H9 (cell line): ENCODE measurements at regions not wholly inside any gene's neighbourhood (a gene's known extent, or its start where the extent isn't known, plus 50 kb on each side); places are given as distances from the start of the nearest gene placed in this dataset.

Experiments used
- DNase-seq: peaks from one replicate; pipeline ENCODE4 v3.0.0-alpha.2; 2017
- H2AFZ ChIP-seq: one replicate; pipeline ENCODE4 v1.6.1; 2013; ENCODE audit warnings: mild to moderate bottlenecking, low read length, control low read depth, moderate library complexity
- H2AK5ac ChIP-seq: 2 replicates; pipeline ENCODE4 v1.6.1; 2013; ENCODE audit warnings: low read length, control low read depth, mixed read lengths; ENCODE audit not compliant: insufficient read length
- H2BK120ac ChIP-seq: one replicate; pipeline ENCODE4 v1.6.1; 2013; ENCODE audit warnings: low read depth, mild to moderate bottlenecking, low read length, control low read depth, inconsistent platforms; ENCODE audit not compliant: poor library complexity, severe bottlenecking
- H2BK12ac ChIP-seq: 2 replicates; pipeline ENCODE4 v1.6.1; 2013; ENCODE audit warnings: low read length, control low read depth, mixed read lengths, low read depth; ENCODE audit not compliant: insufficient read length
- H2BK15ac ChIP-seq: 2 replicates; pipeline ENCODE4 v1.6.1; 2013; ENCODE audit warnings: low read depth, low read length, control low read depth
- H2BK20ac ChIP-seq: one replicate; pipeline ENCODE4 v1.6.1; 2013; ENCODE audit warnings: low read depth, mild to moderate bottlenecking, low read length, control low read depth, inconsistent platforms; ENCODE audit not compliant: poor library complexity, severe bottlenecking
- H2BK5ac ChIP-seq: 2 replicates; pipeline ENCODE4 v1.6.1; 2013; ENCODE audit warnings: low read length, control low read depth, mixed read lengths; ENCODE audit not compliant: insufficient read length
- H3K14ac ChIP-seq: 2 replicates; pipeline ENCODE4 v1.6.1; 2013; ENCODE audit warnings: low read length, control low read depth; ENCODE audit not compliant: insufficient read depth
- H3K18ac ChIP-seq: 2 replicates; pipeline ENCODE4 v1.6.1; 2013; ENCODE audit warnings: low read depth, mild to moderate bottlenecking, mixed read lengths, low read length, control low read depth; ENCODE audit not compliant: insufficient read length
- H3K23ac ChIP-seq: 2 replicates; pipeline ENCODE4 v1.6.1; 2013; ENCODE audit warnings: low read length, control low read depth, mixed read lengths, low read depth; ENCODE audit not compliant: insufficient read length
- H3K23me2 ChIP-seq: 2 replicates; pipeline ENCODE4 v1.6.1; 2013; ENCODE audit warnings: low read depth, mild to moderate bottlenecking, mixed read lengths, low read length, control low read depth; ENCODE audit not compliant: insufficient read length, poor library complexity, severe bottlenecking
- H3K27ac ChIP-seq: 2 replicates; pipeline ENCODE4 v1.5.1; 2013; ENCODE audit warnings: low read length, control low read depth, mixed read lengths, low read depth; ENCODE audit not compliant: insufficient read length
- H3K27me3 ChIP-seq: 2 replicates; pipeline ENCODE4 v1.6.1; 2013; ENCODE audit warnings: low read length, control low read depth, inconsistent platforms; ENCODE audit not compliant: insufficient read depth
- H3K4ac ChIP-seq: 2 replicates; pipeline ENCODE4 v1.6.1; 2013; ENCODE audit warnings: low read depth, mild to moderate bottlenecking, control low read depth, inconsistent platforms, low read length, moderate library complexity
- H3K4me1 ChIP-seq: 2 replicates; pipeline ENCODE4 v1.6.1; 2013; ENCODE audit warnings: low read length, control low read depth, inconsistent platforms; ENCODE audit not compliant: insufficient read depth
- H3K4me2 ChIP-seq: 2 replicates; pipeline ENCODE4 v1.6.1; 2013; ENCODE audit warnings: low read length, control low read depth, mixed read lengths; ENCODE audit not compliant: insufficient read length, insufficient read depth
- H3K56ac ChIP-seq: 2 replicates; pipeline ENCODE4 v1.6.1; 2013; ENCODE audit warnings: low read depth, mild to moderate bottlenecking, mixed read lengths, low read length, control low read depth; ENCODE audit not compliant: insufficient read length
- H3K79me1 ChIP-seq: 2 replicates; pipeline ENCODE4 v1.6.1; 2013; ENCODE audit warnings: low read depth, mild to moderate bottlenecking, moderate library complexity, low read length, control low read depth, inconsistent platforms; ENCODE audit not compliant: insufficient read depth, poor library complexity, severe bottlenecking
- H3K79me2 ChIP-seq: 2 replicates; pipeline ENCODE4 v1.6.1; 2013; ENCODE audit warnings: low read length, control low read depth, inconsistent platforms; ENCODE audit not compliant: insufficient read depth
- H3K9ac ChIP-seq: 2 replicates; pipeline ENCODE4 v1.6.1; 2013; ENCODE audit warnings: low read length, control low read depth, mixed read lengths; ENCODE audit not compliant: insufficient read length; ENCODE audit errors: extremely low read depth
- H3K9me3 ChIP-seq: one replicate; pipeline ENCODE4 v1.6.1; 2013; ENCODE audit warnings: low read depth, low read length, inconsistent platforms; ENCODE audit not compliant: control insufficient read depth
- H3T11ph ChIP-seq: one replicate; pipeline ENCODE4 v1.6.1; 2013; ENCODE audit warnings: mild to moderate bottlenecking, low read length, control low read depth, inconsistent platforms
- H4K20me1 ChIP-seq: one replicate; pipeline ENCODE4 v1.6.1; 2013; ENCODE audit not compliant: control insufficient read depth, insufficient read length, insufficient read depth
- H4K5ac ChIP-seq: 2 replicates; pipeline ENCODE4 v1.6.1; 2013; ENCODE audit warnings: low read depth, mild to moderate bottlenecking, mixed read lengths, low read length, control low read depth; ENCODE audit not compliant: insufficient read length
- H4K8ac ChIP-seq: replicated peaks from 2 replicates; pipeline ENCODE4 v1.6.1; 2013; ENCODE audit warnings: low read length, control low read depth, mixed read lengths, low read depth; ENCODE audit not compliant: insufficient read length
- H4K91ac ChIP-seq: 2 replicates; pipeline ENCODE4 v1.6.1; 2013; ENCODE audit warnings: low read depth, mild to moderate bottlenecking, moderate library complexity, mixed read lengths, low read length, control low read depth; ENCODE audit not compliant: insufficient read length
- H3K27ac Mint-ChIP-seq, 3 experiments: 2 replicates in 2 of 3; 3 replicates in 1 of 3; pipeline ENCODE4 v1.8.0; 2020 to 2021; ENCODE audit warnings: mixed read lengths in 3 of 3, mild to moderate bottlenecking in 1 of 3, moderate library complexity in 1 of 3
- H3K27me3 Mint-ChIP-seq: 2 replicates; pipeline ENCODE4 v1.8.0; 2021; ENCODE audit warnings: low read depth, mild to moderate bottlenecking, moderate library complexity, mixed read lengths
- H3K36me3 Mint-ChIP-seq, 3 experiments: 2 replicates in 2 of 3; 3 replicates in 1 of 3; pipeline ENCODE4 v1.8.0; 2020 to 2021; ENCODE audit warnings: low read depth in 3 of 3, mixed read lengths in 3 of 3; ENCODE audit not compliant: insufficient read depth in 1 of 3
- H3K4me1 Mint-ChIP-seq, 2 experiments: 2 replicates each; pipeline ENCODE4 v1.8.0; 2020; ENCODE audit warnings: mixed read lengths in 2 of 2
- H3K4me3 Mint-ChIP-seq, 2 experiments: 2 replicates in 1 of 2; 3 replicates in 1 of 2; pipeline ENCODE4 v1.8.0; 2020 to 2021; ENCODE audit warnings: mild to moderate bottlenecking in 2 of 2, mixed read lengths in 2 of 2, moderate library complexity in 1 of 2
- H3K9me3 Mint-ChIP-seq, 2 experiments: 2 replicates in 1 of 2; 3 replicates in 1 of 2; pipeline ENCODE4 v1.8.0; 2020; ENCODE audit warnings: mild to moderate bottlenecking in 2 of 2, mixed read lengths in 2 of 2, moderate library complexity in 1 of 2
- CTCF ChIP-seq: fragments of 200-600 bp; sonication (generic); conservative IDR thresholded peaks from 3 replicates; pipeline ENCODE4 v1.8.0; 2021; ENCODE audit warnings: antibody characterized with exemption, mild to moderate bottlenecking
- WGBS: extraction: QIAGEN DNeasy Blood & Tissue Kit; methylation state at CpG from one replicate; pipeline ENCODE4 v1.1.7; 2013; ENCODE audit warnings: missing lambda C conversion rate, low lambda C conversion rate, mixed read lengths; ENCODE audit not compliant: insufficient read length; ENCODE audit errors: extremely low coverage; 5-methylcytosine and 5-hydroxymethylcytosine counted together

GRCh38 chr12:93203361-93203760, 174.4 kb upstream of the NUDT4 start:
- H3K4me3 Mint-ChIP-seq = no peak overlapping the region
- Histone ChIP-seq H4K91ac (no peak overlapping the region), H2BK15ac (no peak overlapping the region), H2AK5ac (no peak overlapping the region), H3K14ac (no peak overlapping the region), H4K8ac (no peak overlapping the region), H3K23ac (no peak overlapping the region), H3K23me2 (no peaks in the 10 kb centered on the region), H2BK20ac (no peak overlapping the region), H3K4me2 (no peak overlapping the region), H3K18ac (no peak overlapping the region), H3K4ac (no peak overlapping the region), H2BK12ac (no peak overlapping the region), H3K9me3 (no peaks in the 10 kb centered on the region), H2AFZ (no peak overlapping the region), H3K9ac (no peak overlapping the region), H3K27ac (no peak overlapping the region), H3K79me1 (no peaks in the 10 kb centered on the region), H3K79me2 (no peaks in the 10 kb centered on the region), H2BK120ac (no peak overlapping the region), H4K20me1 (no peaks in the 10 kb centered on the region), H4K5ac (no peak overlapping the region), H2BK5ac (no peak overlapping the region), H3T11ph (no peak overlapping the region), H3K27me3 (no peaks in the 10 kb centered on the region), H3K4me1 (no peaks in the 10 kb centered on the region), H3K56ac (no peak overlapping the region)
- no peaks in the 10 kb centered on the region for H3K36me3 Mint-ChIP-seq
- H3K27me3 Mint-ChIP-seq = peaks cover 1% of the 10 kb centered on the region
- no peak for DNase-seq
- no CpG with 5 or more reads among the region's 2 CpGs for WGBS
- H3K27ac Mint-ChIP-seq = no peak overlapping the region
- no peak for TF ChIP-seq CTCF
- H3K4me1 Mint-ChIP-seq = peaks cover 0 to 3% of the 10 kb centered on the region in 2 experiments; a peak in 1 of 4 replicates
- no peaks in the 10 kb centered on the region for H3K9me3 Mint-ChIP-seq
